WTC11 (cell line): ENCODE measurements at regions not wholly inside any gene's neighbourhood (a gene's known extent, or its start where the extent isn't known, plus 50 kb on each side); places are given as distances from the start of the nearest gene placed in this dataset.

Experiments used
- ATAC-seq: fragments of 200-7000 bp; cut with Tn5 transposase; 2 replicates; pipeline ENCODE4 v1.10.0; 2021; ENCODE audit warnings: mild to moderate bottlenecking, moderate library complexity
- CTCF ChIA-PET: fragments of 300-600 bp; sonication (Branson Sonifier 250); formaldehyde crosslinking; loops from one replicate; lab custom pipeline; 2021; ENCODE audit warnings: antibody characterized with exemption; lab: Charles Lee
- POLR2A ChIA-PET: fragments of 350-600 bp; sonication (Branson Sonifier 250); formaldehyde crosslinking; loops from one replicate; lab custom pipeline; 2021; ENCODE audit warnings: antibody characterized with exemption; lab: Charles Lee
- DNase-seq: peaks from one replicate; pipeline ENCODE4 v3.0.0; 2021; ENCODE audit warnings: low spot score
- H3K27ac Mint-ChIP-seq: 2 replicates; pipeline ENCODE4 v1.8.0; 2021; ENCODE audit warnings: mixed read lengths
- H3K27me3 Mint-ChIP-seq: 2 replicates; pipeline ENCODE4 v1.8.0; 2021; ENCODE audit warnings: low read depth, mild to moderate bottlenecking, moderate library complexity, mixed read lengths
- H3K36me3 Mint-ChIP-seq: 2 replicates; pipeline ENCODE4 v1.8.0; 2021; ENCODE audit warnings: mixed read lengths
- H3K4me1 Mint-ChIP-seq: 2 replicates; pipeline ENCODE4 v1.8.0; 2022; ENCODE audit warnings: mixed read lengths
- H3K4me3 Mint-ChIP-seq: 2 replicates; pipeline ENCODE4 v1.8.0; 2021; ENCODE audit warnings: mild to moderate bottlenecking, moderate library complexity, mixed read lengths
- H3K9me3 Mint-ChIP-seq: 2 replicates; pipeline ENCODE4 v1.8.0; 2021; ENCODE audit warnings: mixed read lengths
- AFF4 ChIP-seq: sonication (generic); formaldehyde crosslinking; IDR thresholded peaks from 2 replicates; pipeline ENCODE4 v1.8.1; 2023; ENCODE audit warnings: mild to moderate bottlenecking, missing genetic modification reagents, borderline replicate concordance
- ARID4B ChIP-seq: sonication (generic); formaldehyde crosslinking; IDR thresholded peaks from 2 replicates; pipeline ENCODE4 v1.8.0; 2023; ENCODE audit warnings: missing genetic modification reagents, mild to moderate bottlenecking, borderline replicate concordance
- CREM ChIP-seq: sonication (generic); formaldehyde crosslinking; IDR thresholded peaks from 2 replicates; pipeline ENCODE4 v1.8.1; 2022; ENCODE audit warnings: mild to moderate bottlenecking, missing genetic modification reagents, moderate library complexity
- ELF4 ChIP-seq: sonication (generic); formaldehyde crosslinking; IDR thresholded peaks from 2 replicates; pipeline ENCODE4 v1.8.1; 2022; ENCODE audit warnings: low read depth, mild to moderate bottlenecking, moderate library complexity, missing genetic modification reagents
- ERG ChIP-seq: fragments of 250-450 bp; sonication (Bioruptor Pico); IDR thresholded peaks from 2 replicates; pipeline ENCODE4 v1.8.0; 2021; ENCODE audit warnings: mild to moderate bottlenecking
- GRHL2 ChIP-seq: fragments of 250-450 bp; sonication (Bioruptor Pico); IDR thresholded peaks from 2 replicates; pipeline ENCODE4 v1.8.0; 2022; ENCODE audit warnings: mild to moderate bottlenecking, moderate library complexity; ENCODE audit not compliant: insufficient replicate concordance, severe bottlenecking
- JAZF1 ChIP-seq: fragments of 250-450 bp; sonication (Bioruptor Pico); IDR thresholded peaks from 2 replicates; pipeline ENCODE4 v1.9.0; 2021; ENCODE audit warnings: moderate library complexity, mild to moderate bottlenecking, inconsistent platforms
- NR3C1 ChIP-seq: sonication (generic); formaldehyde crosslinking; conservative IDR thresholded peaks from 2 replicates; pipeline ENCODE4 v1.8.1; 2023; ENCODE audit warnings: low read depth, mild to moderate bottlenecking, missing genetic modification reagents
- PRDM15 ChIP-seq: sonication (generic); formaldehyde crosslinking; IDR thresholded peaks from 2 replicates; pipeline ENCODE4 v1.8.0; 2022; ENCODE audit warnings: missing genetic modification reagents
- PREB ChIP-seq: sonication (generic); formaldehyde crosslinking; IDR thresholded peaks from 2 replicates; pipeline ENCODE4 v1.8.1; 2022; ENCODE audit warnings: mild to moderate bottlenecking, missing genetic modification reagents, moderate library complexity, borderline replicate concordance
- PRRX2 ChIP-seq: fragments of 250-450 bp; sonication (Bioruptor Pico); IDR thresholded peaks from 2 replicates; pipeline ENCODE4 v1.8.0; 2021; ENCODE audit warnings: mild to moderate bottlenecking
- RORB ChIP-seq: fragments of 250-450 bp; sonication (Bioruptor Pico); IDR thresholded peaks from 2 replicates; pipeline ENCODE4 v1.9.0; 2021; ENCODE audit warnings: mild to moderate bottlenecking
- SMAD3 ChIP-seq: sonication (generic); formaldehyde crosslinking; IDR thresholded peaks from 2 replicates; pipeline ENCODE4 v1.8.0; 2022; ENCODE audit warnings: missing genetic modification reagents, mild to moderate bottlenecking, borderline replicate concordance
- ZNF512 ChIP-seq: sonication (generic); formaldehyde crosslinking; IDR thresholded peaks from 2 replicates; pipeline ENCODE4 v1.8.1; 2022; ENCODE audit warnings: missing genetic modification reagents, borderline replicate concordance

- Mint-ChIP-seq H3K36me3 (no peaks in the 10 kb centered on the region), H3K4me1 (no peaks in the 10 kb centered on the region), H3K9me3 (peaks cover 5% of the 10 kb centered on the region), H3K27ac (no peak overlapping the region), H3K27me3 (no peaks in the 10 kb centered on the region; the same call in 1 of the 2 replicates), H3K4me3 (no peak overlapping the region)
- TF ChIP-seq PRRX2 (CRISPR knock-in tag), result no peak
- no peak for TF ChIP-seq PRDM15 (CRISPR knock-in tag)
- no peak for TF ChIP-seq GRHL2 (CRISPR knock-in tag)
- TF ChIP-seq AFF4, result no peak
- no peak for TF ChIP-seq SMAD3 (CRISPR knock-in tag)
- TF ChIP-seq ELF4, result no peak
- TF ChIP-seq RORB (CRISPR knock-in tag), result no peak
- no peak for TF ChIP-seq CREM (CRISPR knock-in tag)
- TF ChIP-seq ARID4B (CRISPR knock-in tag), result no peak
- no peak for TF ChIP-seq ZNF512 (CRISPR knock-in tag)
- TF ChIP-seq ERG (CRISPR knock-in tag), result no peak
- TF ChIP-seq PREB (CRISPR knock-in tag), result no peak
- TF ChIP-seq JAZF1 (CRISPR knock-in tag), result no peak
- no peak for TF ChIP-seq NR3C1 (CRISPR knock-in tag)
- ATAC-seq (no peak), DNase-seq (no peak)
- ChIA-PET POLR2A (no interaction called here), CTCF (no interaction called here)
Measured at GRCh38 chr14:29982171-29982570, 54.5 kb upstream of the PRKD1 start.
